Dermis microvascular lymphatic vessel endothelial cell (primary cell): ENCODE measurements at regions not wholly inside any gene's neighbourhood (a gene's known extent, or its start where the extent isn't known, plus 50 kb on each side); places are given as distances from the start of the nearest gene placed in this dataset.
"Not testable (repeated sequence)": the region's sequence is repeated elsewhere in the genome, so short reads cannot be mapped to it uniquely, and the experiment has no call there.

Experiments used
- DNase-seq, 2 donors: peaks; one replicate each; pipeline versions ENCODE4 v3.0.0 to v3.0.0-alpha.2; 2010; ENCODE audit warnings: low read depth in 2 of 2

- DNase-seq, result not testable (repeated sequence)
These were observed 461.7 kb upstream of the CDH4 start for GRCh38 chr20:60790339-60790738.

- no peak for DNase-seq
These were observed 460.2 kb upstream of the CDH4 start for GRCh38 chr20:60791823-60792222.

- DNase-seq, result no peak
These were observed 459.1 kb upstream of the CDH4 start for GRCh38 chr20:60792941-60793340.

GRCh38 chr20:60794674-60795073 is 457.4 kb upstream of the CDH4 start:
- no peak for DNase-seq

GRCh38 chr20:60795651-60796050 is 456.4 kb upstream of the CDH4 start:
- no peak for DNase-seq

- DNase-seq, result no peak
These were observed 451.9 kb upstream of the CDH4 start for GRCh38 chr20:60800185-60800584.

GRCh38 chr20:60802676-60803075 is 449.4 kb upstream of the CDH4 start:
- no peak for DNase-seq

GRCh38 chr20:60803335-60804055 is 448.6 kb upstream of the CDH4 start:
- no peak for DNase-seq

- DNase-seq, result no peak
These were observed 447.7 kb upstream of the CDH4 start for GRCh38 chr20:60804240-60804917.

GRCh38 chr20:60804918-60805630 is 447.0 kb upstream of the CDH4 start:
- no peak for DNase-seq

GRCh38 chr20:60806354-60806753 is 445.7 kb upstream of the CDH4 start:
- DNase-seq, result no peak

GRCh38 chr20:60806824-60807223 is 445.2 kb upstream of the CDH4 start:
- no peak for DNase-seq

- DNase-seq, result no peak
These were observed 443.9 kb upstream of the CDH4 start for GRCh38 chr20:60808003-60808672.

GRCh38 chr20:60808701-60809100 is 443.4 kb upstream of the CDH4 start:
- no peak for DNase-seq

GRCh38 chr20:60810561-60810960 is 441.5 kb upstream of the CDH4 start:
- DNase-seq, result no peak

GRCh38 chr20:60812561-60812960 is 439.5 kb upstream of the CDH4 start:
- no peak for DNase-seq

- DNase-seq, result no peak
These were observed 439.0 kb upstream of the CDH4 start for GRCh38 chr20:60813066-60813465.

GRCh38 chr20:60815656-60816055 is 436.4 kb upstream of the CDH4 start:
- no peak for DNase-seq

- DNase-seq, result no peak
These were observed 435.2 kb upstream of the CDH4 start for GRCh38 chr20:60816901-60817300.

- DNase-seq, result no peak
These were observed 434.2 kb upstream of the CDH4 start for GRCh38 chr20:60817891-60818290.

- no peak for DNase-seq
These were observed 432.6 kb upstream of the CDH4 start for GRCh38 chr20:60819511-60819910.

GRCh38 chr20:60820149-60820548 is 431.9 kb upstream of the CDH4 start:
- DNase-seq, result no peak
